Brain microvascular endothelial cell (primary cell): ENCODE measurements at regions not wholly inside any gene's neighbourhood (a gene's known extent, or its start where the extent isn't known, plus 50 kb on each side); places are given as distances from the start of the nearest gene placed in this dataset.

Source experiments
- DNase-seq: peaks from one replicate; pipeline ENCODE4 v3.0.0-alpha.2; 2020
- H3K27ac ChIP-seq: fragments of 250-450 bp; sonication (Bioruptor Pico); 2 replicates; pipeline ENCODE4 v1.5.1; 2020; ENCODE audit warnings: mild to moderate bottlenecking, moderate library complexity
- H3K27me3 ChIP-seq: fragments of 250-450 bp; sonication (Bioruptor Pico); replicated peaks from 2 replicates; pipeline ENCODE4 v1.5.1; 2020; ENCODE audit warnings: mild to moderate bottlenecking
- H3K36me3 ChIP-seq: fragments of 250-450 bp; sonication (Bioruptor Pico); replicated peaks from 2 replicates; pipeline ENCODE4 v1.5.1; 2020; ENCODE audit warnings: mild to moderate bottlenecking
- H3K4me3 ChIP-seq: 2 replicates; pipeline ENCODE4 v1.5.1; 2011; ENCODE audit warnings: low read depth, mild to moderate bottlenecking, control low read depth, low read length, moderate library complexity
- CTCF ChIP-seq: IDR thresholded peaks from 2 replicates; pipeline ENCODE4 v1.5.1; 2011; ENCODE audit warnings: low read depth, mild to moderate bottlenecking, moderate library complexity, low read length, control low read depth, inconsistent platforms; ENCODE audit errors: missing control alignments
- in situ Hi-C: cut with HindIII; loops from 2 replicates; pipeline ENCODE4 v1.10.0; 2017; ENCODE audit warnings: low sequenced_read_pairs, low pct_ligation_motif_present

DNA sequence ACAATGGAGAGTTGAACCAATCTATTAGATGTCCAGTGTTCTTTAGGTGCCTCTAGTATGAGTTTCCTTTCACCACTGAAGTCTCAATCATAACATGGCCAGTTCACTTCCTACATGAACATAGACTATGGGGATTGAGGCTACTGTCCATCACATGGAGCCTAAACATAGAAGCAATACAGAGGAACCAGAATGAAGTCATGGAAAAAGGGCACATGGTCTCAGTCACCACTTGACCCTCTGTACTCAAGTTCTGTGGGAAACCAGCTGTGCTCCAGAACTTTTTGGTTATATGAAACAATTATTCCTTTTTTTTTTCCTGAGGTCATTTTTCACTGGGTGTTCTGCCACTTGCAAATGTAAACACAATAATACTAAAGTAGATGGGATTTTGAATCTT is 762.5 kb downstream of the CBLN4 start:
- H3K27me3 ChIP-seq = no peaks in the 10 kb centered on the region
- H3K36me3 ChIP-seq = no peaks in the 10 kb centered on the region
- no peak overlapping the region for H3K4me3 ChIP-seq
- no peak for DNase-seq
- in situ Hi-C loops = no loop called here
- no peak overlapping the region for H3K27ac ChIP-seq
- no peak for TF ChIP-seq CTCF

DNA sequence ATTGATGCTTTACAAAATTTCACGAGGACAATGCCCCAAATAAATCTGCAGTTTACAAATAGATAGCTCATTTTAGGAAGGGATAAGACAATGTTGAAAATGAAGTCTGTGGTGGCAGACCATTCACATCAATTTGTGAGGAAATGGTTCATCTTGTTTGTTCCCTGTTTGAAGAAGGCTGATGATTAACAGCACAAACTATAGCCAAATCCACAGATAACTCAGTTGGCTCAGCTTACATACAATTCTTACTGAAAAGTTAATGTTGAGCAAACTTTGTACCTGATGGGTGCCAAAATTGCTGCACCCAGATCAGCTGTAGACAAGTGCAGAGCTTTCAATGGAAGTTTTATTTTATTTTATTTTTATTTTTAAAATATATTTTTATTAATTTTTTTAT is 763.9 kb downstream of the DOK5 start:
- in situ Hi-C loops = no loop called here
- no peaks in the 10 kb centered on the region for H3K36me3 ChIP-seq
- no peak for TF ChIP-seq CTCF
- DNase-seq = no peak
- no peaks in the 10 kb centered on the region for H3K27me3 ChIP-seq
- H3K4me3 ChIP-seq = no peak overlapping the region
- no peak overlapping the region for H3K27ac ChIP-seq

DNA sequence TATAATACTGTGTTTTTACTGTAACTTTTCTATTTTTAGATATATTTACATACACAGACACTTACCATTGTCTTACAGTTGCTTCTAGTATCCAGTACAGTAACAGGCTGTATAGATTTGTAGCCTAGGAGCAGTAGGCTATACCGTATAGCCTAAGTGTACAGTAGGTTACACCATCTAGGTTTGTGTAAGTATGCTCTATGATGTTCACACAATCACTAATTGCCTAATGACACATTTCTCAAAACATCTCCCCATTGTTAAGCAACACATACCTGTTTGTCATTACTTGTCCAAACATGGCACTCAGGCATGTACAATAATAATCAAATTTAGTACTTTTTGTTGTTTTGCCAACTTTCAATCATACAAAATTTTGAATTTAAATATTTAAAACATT is 757.3 kb downstream of the DOK5 start:
- Histone ChIP-seq H3K36me3 (no peaks in the 10 kb centered on the region), H3K27ac (no peak overlapping the region), H3K27me3 (no peaks in the 10 kb centered on the region), H3K4me3 (no peak overlapping the region)
- DNase-seq = no peak
- no peak for TF ChIP-seq CTCF
- in situ Hi-C loops = no loop called here

DNA sequence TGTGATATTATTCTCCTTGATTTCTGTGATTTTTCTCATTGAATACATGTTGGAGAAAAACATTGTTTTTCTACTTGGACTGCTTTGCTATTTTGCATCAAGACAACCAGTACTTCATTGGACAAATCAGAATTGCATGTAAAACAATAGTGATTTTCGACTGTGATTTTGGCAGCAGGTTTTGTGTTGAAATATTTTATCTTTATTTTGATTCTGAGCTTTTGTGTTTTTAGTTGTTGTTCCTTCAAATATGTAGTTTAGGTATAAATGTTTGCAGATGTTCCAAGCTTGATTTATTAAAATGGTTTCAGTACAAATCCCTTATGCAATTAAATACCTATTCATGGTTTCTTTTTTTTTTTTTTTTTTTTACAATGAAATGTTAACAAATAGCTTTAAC is 754.1 kb downstream of the DOK5 start:
- in situ Hi-C loops = no loop called here
- Histone ChIP-seq H3K27me3 (no peaks in the 10 kb centered on the region), H3K36me3 (no peaks in the 10 kb centered on the region), H3K27ac (no peak overlapping the region), H3K4me3 (no peak overlapping the region)
- no peak for DNase-seq
- TF ChIP-seq CTCF = no peak

- no peak for DNase-seq
- H3K27ac ChIP-seq = no peak overlapping the region
- in situ Hi-C loops = no loop called here
Observed at GRCh38 chr20:55216525-55217242, 741.3 kb downstream of the DOK5 start.

More at GRCh38 chr20:55216525-55217242, 741.3 kb downstream of the DOK5 start:
- Histone ChIP-seq H3K36me3 (no peaks in the 10 kb centered on the region), H3K4me3 (no peak overlapping the region), H3K27me3 (no peaks in the 10 kb centered on the region)
- TF ChIP-seq CTCF = no peak
